ENCODE measurements at regions not wholly inside any gene's neighbourhood (a gene's known extent, or its start where the extent isn't known, plus 50 kb on each side); places are given as distances from the start of the nearest gene placed in this dataset.

DNA sequence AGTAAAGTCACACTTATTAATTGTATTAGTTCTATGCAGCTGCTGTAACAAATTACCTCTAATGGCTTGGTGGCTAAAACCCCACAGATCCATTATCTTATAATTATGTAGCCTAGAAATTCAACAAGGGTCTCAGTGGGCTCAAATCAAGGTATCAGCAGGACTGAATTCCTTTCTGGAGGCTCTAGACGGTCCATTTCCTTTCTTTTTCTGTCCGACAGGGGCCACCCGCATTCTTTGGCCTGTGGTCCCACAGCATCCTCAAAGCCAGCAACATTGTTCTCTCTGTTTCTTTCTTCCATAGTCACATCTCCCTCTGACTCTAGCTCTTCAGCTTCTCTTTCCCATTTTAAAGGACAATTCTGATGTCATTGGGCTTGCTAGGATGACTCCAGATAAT lies 276.3 kb upstream of the ZNF717 start:
- no peak for DNase-seq (ENCODE audit: extremely low read depth, low read depth)
- no peak overlapping the region for H3K4me3 ChIP-seq (replicated peaks; ENCODE audit: low read depth, low read length)
- TF ChIP-seq, protein P1, sequence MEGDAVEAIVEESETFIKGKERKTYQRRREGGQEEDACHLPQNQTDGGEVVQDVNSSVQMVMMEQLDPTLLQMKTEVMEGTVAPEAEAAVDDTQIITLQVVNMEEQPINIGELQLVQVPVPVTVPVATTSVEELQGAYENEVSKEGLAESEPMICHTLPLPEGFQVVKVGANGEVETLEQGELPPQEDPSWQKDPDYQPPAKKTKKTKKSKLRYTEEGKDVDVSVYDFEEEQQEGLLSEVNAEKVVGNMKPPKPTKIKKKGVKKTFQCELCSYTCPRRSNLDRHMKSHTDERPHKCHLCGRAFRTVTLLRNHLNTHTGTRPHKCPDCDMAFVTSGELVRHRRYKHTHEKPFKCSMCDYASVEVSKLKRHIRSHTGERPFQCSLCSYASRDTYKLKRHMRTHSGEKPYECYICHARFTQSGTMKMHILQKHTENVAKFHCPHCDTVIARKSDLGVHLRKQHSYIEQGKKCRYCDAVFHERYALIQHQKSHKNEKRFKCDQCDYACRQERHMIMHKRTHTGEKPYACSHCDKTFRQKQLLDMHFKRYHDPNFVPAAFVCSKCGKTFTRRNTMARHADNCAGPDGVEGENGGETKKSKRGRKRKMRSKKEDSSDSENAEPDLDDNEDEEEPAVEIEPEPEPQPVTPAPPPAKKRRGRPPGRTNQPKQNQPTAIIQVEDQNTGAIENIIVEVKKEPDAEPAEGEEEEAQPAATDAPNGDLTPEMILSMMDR (IDR thresholded peaks at IDR 0.05; ENCODE audit: low read depth, low read length, missing control alignments), result no peak

DNA sequence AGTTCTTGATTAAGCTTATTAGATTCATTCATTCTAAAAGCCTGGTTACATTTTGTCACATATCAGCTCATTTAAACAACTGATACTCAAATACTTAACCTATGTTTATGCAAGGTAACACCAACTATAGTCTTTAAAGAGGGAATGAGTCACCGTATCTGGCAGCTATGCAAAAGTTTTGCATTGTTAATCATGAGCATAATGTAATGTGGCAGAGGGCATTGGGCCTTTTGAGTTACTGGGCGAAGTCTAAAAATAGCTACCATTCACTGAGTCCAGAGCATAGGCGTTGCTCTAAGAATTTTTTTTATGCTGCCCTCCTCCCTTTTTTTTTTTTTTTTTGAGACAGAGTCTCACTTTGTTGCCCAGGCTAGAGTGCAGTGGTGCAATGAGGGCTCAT lies 277.7 kb upstream of the ZNF717 start:
- no peak for DNase-seq (ENCODE audit: extremely low read depth, low read depth)
- no peak overlapping the region for H3K4me3 ChIP-seq (replicated peaks; ENCODE audit: low read depth, low read length)
- TF ChIP-seq, protein P1 (IDR thresholded peaks at IDR 0.05; ENCODE audit: low read depth, low read length, missing control alignments), result no peak

DNA sequence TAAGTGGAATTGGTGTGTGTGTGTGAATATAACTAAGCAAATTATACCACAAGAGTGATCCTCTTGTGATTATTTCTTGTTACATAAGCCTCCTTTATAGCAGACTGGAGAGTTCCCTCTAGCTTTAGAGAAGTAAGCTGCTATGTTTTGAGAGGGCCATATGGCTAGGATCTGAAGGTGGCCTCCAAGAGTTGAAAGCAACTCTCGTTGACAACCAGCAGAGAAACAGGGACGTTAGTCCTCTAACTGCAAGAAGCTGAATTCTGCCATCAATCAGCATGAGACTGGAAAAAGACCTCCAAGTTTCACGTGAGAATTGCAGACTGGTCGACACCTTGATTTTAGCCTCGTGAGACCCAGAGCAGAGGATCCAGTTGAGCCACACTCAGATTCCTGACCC lies 278.5 kb upstream of the ZNF717 start:
- no peak for DNase-seq (ENCODE audit: extremely low read depth, low read depth)
- H3K4me3 ChIP-seq (replicated peaks; ENCODE audit: low read depth, low read length), result no peak overlapping the region
- TF ChIP-seq, protein P1 (IDR thresholded peaks at IDR 0.05; ENCODE audit: low read depth, low read length, missing control alignments), result no peak

DNA sequence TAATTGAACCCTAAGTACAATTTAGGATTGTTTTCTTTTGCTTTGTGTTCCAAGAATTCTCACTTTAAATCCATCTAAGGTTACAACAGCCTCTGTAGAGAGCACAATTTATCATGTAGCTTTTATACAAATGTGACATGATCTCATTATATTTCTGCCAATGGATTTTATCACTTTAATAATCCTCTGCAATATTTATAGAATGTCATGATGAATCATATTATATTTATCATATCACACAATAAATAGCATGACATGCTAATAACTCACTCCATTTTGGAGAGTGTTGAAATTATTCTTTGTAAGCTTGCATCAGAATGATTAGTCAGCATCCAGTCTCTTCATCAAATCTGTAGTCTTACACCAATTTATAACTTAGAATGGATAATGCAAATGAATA lies 280.6 kb upstream of the ZNF717 start:
- DNase-seq (ENCODE audit: extremely low read depth, low read depth), result no peak
- TF ChIP-seq, protein P1 (IDR thresholded peaks at IDR 0.05; ENCODE audit: low read depth, low read length, missing control alignments), result no peak
- no peak overlapping the region for H3K4me3 ChIP-seq (replicated peaks; ENCODE audit: low read depth, low read length)

DNA sequence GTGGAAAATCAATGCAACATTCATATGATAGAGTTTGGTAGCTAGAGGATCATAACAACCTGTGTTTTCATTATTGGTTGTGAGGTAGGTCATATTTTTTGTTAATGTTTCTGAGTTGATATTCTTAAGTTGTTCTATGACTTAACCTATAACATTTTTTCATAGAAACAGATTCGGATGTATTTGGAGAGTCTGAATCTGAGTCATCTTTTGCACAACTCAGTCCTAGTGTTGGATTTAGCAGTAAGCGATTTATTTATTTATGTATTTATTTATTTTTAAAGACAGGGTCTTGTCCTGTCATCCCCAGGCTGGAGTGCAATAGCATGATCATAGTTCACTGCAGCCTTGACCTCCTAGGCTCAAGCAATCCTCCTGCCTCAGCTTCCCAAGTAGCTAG lies 292.8 kb upstream of the ZNF717 start:
- TF ChIP-seq, protein P1 (IDR thresholded peaks at IDR 0.05; ENCODE audit: low read depth, low read length, missing control alignments), result no peak
- no peak for DNase-seq (ENCODE audit: extremely low read depth, low read depth)
- H3K4me3 ChIP-seq (replicated peaks; ENCODE audit: low read depth, low read length), result no peak overlapping the region

DNA sequence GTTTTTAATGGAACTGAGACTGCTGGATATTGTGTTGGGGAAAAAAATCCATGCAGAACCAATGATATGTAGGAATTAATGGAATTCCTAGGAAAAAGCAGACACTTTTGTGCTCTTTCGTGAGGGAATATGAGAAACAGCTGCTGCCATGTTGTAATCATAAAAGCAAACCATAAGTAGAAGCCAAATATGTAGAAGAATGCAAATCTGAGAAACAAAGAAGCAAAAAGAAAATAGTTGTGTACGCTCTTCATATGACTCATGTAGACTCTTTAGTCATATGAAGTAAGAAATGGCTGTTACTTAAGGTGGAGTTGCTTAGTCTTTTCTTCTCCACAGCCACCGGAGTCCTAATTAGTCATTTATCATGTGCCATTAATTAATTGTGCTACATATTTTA lies 298.6 kb upstream of the ZNF717 start:
- DNase-seq (ENCODE audit: extremely low read depth, low read depth), result no peak
- no peak overlapping the region for H3K4me3 ChIP-seq (replicated peaks; ENCODE audit: low read depth, low read length)

DNA sequence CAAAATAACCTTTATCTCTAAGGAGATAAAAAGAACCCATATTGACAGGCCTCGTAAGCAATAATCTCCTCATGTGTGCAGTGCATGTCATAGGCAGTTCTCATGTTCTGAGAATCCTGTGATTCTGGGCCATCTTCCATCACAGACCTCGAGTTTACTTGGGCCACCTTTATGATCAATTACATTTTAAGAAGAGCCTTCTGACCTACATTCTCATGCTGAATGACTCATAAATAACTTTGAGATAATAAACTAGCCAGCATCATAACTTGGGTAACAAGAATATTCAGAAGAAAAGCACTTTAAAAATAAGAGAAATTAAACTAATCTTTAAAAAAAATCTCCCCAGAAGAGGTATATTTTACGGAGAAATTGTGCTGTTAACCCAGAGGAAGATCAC lies 310.7 kb upstream of the ZNF717 start:
- H3K4me3 ChIP-seq (replicated peaks; ENCODE audit: low read depth, low read length), result no peak overlapping the region
- TF ChIP-seq, protein P1 (IDR thresholded peaks at IDR 0.05; ENCODE audit: low read depth, low read length, missing control alignments), result no peak
- DNase-seq (ENCODE audit: extremely low read depth, low read depth), result no peak

More for the DNA sequence above, 298.6 kb upstream of the ZNF717 start:
- TF ChIP-seq, protein P1 (IDR thresholded peaks at IDR 0.05; ENCODE audit: low read depth, low read length, missing control alignments), result no peak
